ENCODE measurements at regions not wholly inside any gene's neighbourhood (a gene's known extent, or its start where the extent isn't known, plus 50 kb on each side); places are given as distances from the start of the nearest gene placed in this dataset.
A peak's percentile ranks its signal among the peaks of the same experiment; 100 is the strongest.

DNA sequence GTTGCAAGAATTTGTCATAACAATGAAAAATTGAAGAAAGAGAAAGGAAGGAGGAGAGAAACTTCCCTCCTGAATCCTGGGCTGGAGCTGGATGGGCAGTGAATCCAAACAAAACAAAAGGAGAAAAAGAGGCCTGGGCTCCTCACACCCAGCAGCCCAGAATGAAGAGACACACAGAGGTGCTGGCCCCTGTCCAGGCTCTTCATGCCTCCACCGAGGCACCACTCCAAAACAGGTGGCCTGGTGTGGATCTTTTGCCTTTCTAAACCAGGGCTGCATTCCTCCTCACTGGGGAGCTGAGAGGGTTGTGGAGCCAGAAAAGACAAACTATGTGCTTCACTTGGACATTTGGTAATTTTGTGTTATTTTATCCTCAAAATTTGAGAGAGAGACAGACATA lies 76.0 kb downstream of the FAM124B start:
- no peak for DNase-seq

DNA sequence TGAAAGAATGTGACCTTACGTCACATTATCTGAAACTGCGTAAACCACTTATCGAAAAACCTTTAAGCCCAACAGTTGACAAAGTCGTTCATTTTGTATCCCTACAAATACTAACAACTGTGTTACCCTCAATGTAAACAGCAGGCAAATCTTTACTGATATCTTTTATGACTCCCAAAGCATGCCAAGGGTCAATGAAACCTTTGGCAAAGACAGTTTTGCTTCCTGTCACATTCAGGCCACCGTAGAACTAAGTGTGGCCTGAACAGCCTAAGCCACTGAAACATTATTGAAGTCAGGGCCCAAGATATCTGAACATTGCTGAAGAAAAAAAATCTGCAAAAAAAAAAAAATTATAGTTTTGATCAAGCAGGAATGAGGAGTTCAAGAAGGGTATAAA lies 77.3 kb downstream of the FAM124B start:
- DNase-seq = no peak

DNA sequence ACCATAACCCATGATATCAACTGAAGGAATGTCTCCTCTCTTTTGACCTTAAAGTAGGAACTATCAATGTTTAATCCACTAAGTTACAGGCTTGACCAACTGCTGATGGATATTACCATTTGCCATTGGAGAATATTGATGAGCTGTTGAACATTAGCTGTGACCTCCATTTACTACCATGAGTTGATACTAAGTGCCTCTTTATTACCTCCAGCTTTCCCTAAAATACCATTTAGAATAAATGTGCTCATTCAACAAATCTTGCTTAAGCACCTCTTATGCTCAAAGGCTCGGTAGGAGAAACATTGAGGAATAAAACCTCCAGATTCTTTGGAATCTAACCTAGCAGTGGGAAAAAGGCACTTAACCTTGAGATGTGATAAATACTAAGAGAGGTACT lies 81.2 kb downstream of the FAM124B start:
- no peak for DNase-seq

DNA sequence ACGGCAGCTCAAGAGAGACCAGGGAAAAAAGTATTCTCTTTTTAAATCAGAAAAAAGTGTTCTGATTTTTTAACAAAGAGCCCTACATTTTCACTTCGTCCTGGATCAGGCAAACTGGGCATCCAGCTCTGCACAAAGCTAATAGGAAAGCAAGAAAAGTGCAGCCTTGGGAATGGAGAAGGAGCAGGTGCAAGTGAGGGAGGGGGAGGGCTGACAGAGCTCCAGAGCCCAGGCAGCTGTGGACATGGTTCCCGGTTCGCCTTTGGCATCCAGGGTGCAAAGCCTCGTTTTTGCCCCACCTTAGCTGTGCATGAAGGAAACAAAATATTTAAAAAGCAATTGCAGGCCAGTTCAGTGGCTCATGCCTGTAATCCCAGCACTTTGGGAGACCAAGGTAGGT lies 82.2 kb downstream of the FAM124B start:
- DNase-seq = no peak

DNA sequence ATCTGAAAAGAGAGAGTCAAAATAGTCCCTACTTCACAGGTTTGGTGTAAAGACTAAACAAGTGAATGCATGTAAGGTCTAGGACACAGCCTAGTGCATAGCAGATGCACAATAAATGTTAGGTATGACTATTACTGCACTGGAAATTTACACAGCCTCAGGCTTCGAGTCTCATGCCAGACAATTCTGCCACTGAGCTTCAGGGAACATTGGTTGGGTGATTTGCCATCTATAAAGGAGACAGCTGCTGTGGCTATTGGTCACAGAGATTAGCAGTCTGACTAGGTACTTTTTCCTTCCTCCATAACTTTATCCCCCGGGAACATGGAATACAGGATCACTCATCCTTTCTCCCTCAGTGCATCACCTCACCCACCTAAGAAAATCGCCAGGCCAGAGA lies 89.2 kb downstream of the FAM124B start:
- DNase-seq = no peak

DNA sequence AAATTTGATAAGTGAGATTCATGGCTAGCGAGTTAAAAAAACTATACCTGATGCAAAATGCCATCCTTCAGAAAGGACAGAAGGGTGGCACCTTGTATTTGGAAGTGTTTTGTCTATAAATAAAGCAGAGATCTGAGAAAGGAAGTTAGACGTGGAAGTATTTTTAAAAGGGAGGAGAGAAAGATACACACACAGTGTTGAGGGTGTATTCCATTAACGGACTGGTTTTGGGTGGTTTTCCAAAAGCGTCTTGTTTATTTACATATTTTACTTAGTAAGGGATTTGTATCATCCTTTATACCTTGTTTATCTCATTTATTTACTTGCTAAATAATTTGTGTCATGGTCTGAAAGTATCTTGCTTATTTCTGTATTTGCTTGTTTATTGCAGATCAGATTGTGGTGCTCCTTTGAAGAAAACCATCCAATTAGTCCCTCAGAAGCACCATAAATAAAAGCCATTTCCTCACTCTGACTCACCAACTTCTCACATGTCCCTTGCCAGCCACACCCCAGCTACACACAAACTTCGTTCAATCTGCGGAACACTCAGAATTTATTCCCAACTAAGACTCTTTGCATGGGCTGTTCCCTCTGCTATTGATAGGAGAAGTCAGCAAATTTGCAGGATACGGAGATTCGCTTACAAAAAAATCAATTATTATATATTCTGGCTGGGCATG lies 90.8 kb downstream of the FAM124B start:
- no peak for DNase-seq

DNA sequence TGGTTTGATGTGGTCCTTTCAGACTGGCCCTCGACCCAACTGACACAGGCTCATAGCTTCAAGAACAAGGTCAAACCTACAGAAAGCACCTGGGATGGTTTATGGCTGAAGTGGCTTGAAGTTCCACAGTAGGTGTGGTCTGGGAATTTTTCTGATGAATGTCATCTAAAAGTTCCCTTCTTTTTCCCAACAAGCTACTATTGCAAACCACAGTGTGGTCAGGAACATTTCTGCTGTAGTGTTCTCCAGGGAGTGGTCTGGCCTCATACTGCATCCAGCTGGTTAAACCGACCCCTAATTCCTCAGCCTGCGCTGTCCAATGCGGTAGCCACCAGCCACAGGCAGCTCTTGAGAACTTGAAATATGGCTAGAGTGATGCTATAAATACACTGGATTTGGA lies 92.7 kb downstream of the FAM124B start:
- no peak for DNase-seq

DNA sequence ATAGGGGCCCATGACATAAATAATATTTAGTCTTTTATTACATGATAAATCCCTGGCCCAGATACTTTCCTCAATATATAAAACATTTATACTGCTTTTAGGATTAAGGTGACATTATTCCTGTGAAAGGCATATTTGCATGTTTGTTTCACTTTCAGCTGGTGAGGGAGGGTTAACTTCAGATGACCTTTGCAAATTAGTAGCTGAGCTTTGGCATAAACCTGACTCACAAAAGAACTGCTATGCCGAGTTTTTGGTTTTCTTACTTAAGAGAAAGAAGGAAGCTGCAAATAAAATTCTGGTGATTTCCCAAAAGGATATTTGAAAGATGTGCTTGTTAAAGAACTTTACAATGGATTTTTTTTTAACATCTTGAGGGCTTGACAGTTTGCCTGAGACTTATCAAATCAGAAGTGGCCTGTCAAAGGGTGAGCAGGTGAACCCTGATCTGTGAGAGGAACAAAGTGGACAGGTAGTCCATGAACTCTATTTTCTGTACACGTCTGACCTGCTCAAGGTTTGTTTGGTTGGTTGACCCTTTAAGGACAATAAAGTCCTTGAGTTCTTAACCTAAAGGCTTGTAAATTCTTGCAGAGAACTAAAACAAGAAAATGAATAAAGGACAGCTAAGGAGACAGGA lies 93.5 kb downstream of the FAM124B start:
- DNase-seq = no peak

DNA sequence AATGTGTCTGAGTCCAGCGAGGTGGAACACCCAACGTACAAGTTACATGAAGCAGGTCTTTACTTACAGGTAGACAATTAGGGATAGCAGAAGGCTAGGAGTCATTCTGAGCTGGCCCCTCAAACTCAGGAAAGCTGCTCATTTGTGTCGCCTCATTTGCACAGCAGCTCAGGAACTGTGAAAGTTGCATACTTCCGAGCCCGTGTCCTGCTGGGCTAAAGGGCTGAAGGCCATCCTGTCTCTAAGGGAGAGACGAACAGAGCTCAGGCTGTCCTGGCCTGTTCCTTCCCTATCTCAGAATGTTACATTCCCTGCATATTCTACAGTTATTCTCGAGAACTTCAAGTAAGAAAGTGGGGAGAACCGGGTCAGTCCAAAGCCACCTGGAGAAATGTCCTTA lies 99.0 kb downstream of the FAM124B start:
- DNase-seq = no peak

DNA sequence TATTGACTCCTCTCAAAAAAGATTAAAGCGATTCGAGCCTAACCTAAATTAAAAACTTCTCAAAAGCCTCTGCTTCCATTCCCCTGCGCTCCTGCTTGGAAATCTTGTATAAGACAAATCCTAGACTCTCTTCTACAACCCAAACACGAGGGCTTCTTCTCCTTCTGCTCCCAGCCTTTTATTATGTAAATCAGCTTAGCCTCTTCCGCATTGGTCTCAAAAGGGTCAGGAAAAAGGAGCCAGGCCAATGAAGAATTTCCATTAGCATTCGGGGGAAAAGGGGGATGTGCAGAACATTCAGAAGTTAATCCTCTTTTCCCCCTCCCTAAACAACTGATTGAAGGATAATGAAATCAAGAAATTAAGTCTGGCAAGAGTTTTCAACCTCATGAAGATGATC lies 107.9 kb downstream of the FAM124B start:
- no peak for DNase-seq

DNA sequence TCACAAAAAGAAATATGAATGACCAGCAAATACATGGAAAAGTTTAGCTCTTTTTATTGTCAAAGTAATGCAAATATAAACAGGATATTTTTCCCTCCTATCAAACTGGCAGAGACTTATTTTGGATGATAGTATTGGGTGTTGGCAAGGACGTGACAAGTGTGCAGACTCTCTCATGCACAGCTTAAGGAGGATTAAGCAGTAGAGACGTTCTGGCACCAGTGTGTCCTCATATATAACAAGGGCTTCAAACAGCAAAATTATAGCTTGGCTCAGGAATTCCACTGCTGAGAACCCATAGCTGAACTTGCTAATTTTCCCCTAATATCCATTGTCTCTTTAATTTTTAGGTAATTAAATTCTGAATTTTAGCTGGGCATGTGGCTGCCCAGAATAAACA lies 114.4 kb downstream of the FAM124B start:
- DNase-seq = no peak

DNA sequence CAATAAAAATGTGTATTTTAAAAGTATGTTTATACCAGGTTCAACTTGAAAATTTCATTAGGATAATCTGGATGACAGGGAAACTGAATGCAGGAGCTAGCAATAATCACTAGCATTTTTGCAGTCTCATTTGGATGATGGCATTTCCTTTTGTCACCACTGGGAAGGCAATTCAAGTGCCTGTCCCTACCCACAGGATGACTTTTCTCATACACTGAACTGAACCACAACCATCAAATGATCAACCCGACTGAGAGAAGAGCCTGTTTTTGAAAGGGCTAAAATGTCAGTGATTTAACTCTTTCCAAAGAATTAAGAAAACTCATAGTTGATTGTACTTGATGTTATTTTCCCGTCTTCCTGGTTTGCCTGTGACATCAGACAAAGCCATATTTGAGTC lies 115.0 kb downstream of the FAM124B start:
- DNase-seq = no peak

DNA sequence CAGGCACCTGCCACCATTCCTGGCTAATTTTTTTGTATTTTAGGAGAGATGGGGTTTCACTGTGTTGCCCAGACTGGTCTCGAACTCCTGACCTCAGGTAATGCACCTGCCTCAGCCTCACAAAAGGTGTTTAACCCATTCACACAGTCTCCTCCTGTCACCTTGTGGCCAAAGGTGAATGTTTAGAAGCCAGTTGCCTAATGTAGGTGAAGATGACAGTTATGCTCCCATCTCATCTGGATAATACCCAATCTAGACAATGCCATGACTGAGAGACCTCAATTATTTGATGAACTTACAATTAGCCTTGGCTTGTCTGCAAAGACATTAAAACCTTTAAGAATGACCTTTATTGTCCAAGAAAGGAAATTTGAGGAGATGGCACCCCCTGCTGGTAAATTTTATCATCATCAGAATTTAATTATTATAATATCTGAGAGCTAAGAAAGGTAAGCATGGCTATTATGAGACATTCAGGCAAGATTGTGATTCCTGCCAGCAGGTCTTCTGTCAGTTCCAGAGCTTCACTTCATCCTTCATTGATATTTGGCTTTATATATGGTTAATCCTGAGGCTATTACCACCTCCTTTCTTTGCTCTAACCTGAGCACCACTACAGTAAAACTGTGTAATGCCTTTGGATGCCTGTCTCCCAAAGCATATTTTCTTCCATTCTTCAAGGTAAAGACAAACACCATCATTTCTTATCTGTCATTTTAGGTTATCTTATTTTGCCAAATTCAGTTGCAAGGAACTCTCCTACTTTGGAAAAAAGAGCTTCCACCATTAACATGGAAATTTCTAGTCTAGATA lies 117.6 kb downstream of the FAM124B start:
- DNase-seq = peak in 1 of 14 donors; percentile 70

DNA sequence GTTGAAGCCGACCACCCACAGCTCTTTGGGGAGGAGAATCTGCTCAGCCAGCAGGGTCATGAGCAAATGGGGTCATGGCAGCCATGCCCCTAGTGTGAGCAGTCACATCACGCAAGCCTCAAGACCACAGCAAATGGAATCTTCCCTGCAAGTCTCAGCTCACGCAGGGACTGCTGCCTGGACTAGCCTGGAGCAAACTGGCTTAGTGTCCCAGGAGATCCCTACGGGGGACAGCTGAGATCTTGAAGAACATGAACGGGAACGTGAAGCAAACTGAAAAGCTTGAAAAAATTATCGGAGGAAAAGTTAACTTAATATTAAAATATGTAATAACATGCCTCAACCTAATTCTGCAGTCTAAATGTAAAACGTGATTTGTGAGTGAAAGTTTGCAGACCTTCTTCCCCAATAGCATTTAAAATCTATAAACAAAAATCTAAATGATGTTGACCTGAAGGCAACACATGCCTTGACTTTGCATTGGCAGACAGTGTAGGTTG lies 118.4 kb downstream of the FAM124B start:
- no peak for DNase-seq

DNA sequence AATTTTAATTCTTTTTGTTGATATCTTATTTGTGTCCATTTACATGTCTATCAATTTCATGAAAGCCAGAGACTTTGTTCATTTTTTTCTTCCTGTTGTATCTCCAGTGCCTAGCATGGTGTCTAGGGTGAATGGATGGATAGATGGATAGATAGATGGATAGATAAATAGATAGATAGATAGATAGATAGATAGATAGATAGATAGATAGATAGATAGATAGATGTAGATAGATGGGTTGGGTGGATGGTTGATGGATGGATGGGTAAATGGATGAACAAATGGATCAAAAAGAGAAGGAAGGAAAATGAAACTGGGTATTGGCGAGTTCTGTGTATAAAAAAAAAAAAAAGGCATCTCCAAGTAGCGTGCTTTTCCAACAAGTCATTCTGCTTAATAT lies 120.5 kb downstream of the FAM124B start:
- DNase-seq = no peak

DNA sequence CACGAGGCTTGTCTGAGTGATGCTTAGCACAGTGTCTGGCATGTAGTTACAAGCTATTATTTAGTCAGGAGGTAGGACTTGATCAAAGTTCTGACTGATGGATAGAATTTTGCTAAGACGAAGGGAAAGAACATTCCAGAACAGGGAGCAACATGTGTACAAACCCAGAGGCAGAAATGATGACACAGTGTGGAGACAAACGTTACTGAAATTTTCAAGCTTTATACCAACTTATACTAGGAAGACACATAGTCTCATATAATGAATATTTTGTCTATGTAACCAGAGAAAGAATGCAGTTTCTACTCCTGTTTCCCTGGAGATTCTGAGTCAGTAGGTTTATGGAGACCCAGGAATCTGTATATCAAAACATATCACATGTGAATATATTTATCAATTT lies 123.4 kb downstream of the FAM124B start:
- no peak for DNase-seq

DNA sequence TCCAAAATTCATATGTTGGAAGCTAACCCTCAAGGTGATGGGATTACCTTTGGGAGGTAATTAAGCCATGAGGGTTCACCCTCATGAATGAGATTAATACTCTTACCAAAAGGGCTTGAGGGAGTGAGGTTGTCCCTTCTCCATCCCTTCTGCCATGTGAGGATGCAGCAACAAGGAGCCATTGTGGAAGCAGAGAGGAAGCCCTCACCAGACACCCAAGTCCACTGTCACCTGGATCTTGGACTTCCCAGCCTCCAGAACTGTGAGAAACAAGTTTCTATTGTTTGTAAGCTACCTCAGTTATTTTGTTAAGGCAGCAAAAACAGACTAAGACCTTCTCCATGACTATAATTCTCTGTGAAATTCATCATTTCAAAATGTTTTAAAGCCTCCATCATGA lies 125.7 kb downstream of the FAM124B start:
- no peak for DNase-seq

DNA sequence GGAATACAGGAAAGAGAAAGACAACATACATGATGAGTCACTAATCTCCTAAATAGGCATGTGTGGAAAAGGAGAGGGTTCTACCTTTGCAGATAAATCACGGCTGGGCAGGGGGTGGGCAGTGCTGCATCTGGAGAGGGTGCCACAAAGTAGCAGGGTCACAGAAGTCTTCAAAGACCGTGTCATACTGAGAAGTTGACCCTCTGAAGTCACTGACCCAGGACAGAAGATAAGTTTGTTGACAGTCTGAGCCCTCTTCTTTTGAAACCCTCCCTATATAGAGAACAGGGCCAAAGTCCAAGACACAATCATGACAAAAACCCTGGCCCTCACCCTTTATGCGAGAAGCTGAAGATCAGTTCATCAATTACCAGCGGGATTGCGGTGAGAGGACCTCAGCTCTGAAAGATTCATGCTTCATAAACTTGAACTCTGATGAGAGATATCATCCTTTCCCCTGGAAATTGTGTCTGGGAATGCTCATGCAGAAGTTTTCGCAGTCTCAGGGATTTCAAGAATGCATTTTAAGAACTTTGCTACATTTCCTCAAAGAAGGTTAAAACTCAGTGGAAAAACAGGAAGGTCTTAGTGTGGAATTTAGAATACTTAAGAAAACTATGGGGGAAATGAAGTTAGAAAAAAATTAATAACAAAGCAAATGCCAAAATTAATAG lies 129.5 kb downstream of the FAM124B start:
- DNase-seq = no peak

DNA sequence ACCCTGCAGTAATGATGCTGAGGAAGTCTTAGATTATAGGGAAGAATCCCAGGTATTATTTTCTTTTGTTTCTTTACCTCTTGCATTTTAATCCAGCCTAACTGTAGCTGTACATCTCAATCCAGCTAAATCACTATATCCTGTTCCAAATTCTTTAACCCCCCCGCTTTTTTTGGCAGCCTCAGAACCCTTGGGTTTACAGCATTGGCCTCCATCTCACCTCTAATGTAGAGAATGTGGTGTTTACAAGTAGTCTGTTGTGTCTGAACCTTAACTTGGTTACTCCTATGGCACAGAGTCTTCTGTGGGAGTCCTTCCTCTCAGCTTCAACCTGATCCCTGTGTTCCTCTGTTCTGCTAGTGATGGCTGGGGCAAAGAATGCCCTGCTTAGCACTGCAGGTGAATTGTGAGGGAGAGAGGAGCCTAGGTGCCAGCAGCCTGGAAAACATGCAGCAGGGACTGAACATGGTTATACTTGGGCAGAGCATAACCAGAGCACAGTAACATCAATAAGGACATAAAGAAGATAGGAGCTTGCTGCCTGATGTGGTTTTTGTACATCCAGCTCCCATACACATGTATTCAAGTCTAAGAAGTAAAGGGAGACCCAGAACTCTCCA lies 130.2 kb downstream of the FAM124B start:
- no peak for DNase-seq

DNA sequence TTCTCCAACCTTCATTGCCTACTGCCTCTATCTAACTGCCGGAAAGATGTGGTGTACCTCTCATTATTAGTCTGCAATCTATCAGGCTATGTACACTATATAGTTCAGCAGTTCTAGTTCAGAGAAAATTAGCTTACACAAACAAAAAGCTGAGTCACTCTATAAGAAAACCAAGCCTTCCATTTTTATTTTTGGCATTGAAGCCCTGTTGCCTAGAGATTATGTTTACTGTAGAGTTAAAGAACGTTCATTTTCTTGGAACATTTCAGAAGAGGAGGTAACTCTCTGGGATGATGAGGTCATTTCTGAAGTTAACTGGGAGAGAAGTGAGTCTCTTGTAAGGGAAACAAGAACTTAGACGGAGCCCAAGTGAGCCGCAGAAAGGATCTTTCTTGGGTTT lies 133.5 kb downstream of the FAM124B start:
- no peak for DNase-seq

DNA sequence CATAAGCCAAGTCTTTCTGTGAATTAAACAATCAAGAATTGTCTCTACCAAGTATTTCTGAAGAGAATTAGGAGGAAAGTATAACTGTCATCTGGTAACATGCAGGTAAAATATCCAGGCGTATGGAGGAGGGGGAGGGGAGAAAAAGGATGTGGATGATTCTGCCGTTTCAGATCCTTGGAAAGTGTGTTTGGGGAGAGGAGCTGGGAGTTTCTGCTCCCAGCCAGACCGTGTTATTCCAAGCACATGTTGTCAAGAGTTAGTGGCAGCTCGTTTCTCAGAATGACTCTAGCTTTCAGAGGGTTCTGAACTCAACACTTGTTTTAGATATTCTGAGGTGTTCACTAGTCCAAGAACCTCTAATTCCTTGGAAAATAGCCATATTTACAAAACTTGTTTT lies 137.6 kb downstream of the FAM124B start:
- DNase-seq = no peak

DNA sequence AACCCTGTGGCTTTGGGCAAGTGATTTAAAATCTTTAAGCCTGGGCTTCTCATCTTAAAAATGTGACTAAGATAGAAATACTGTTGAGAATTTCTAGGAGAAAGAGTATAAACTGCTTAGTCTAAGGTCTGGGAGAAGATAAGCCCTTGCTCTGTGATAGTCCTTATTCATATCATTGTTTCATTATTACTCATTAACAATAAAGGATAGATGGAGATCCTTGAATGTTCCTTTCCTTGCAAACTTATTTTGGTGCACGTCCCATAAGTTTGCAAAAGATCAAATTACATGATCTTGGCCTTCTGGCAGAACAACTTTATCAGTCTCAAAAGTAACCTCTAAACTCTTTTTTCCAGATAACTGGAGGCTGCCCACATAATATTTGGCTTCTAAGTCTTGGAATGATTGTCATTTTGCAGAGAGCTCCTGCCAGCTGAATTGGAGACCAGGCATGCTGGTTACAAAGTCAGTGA lies 138.3 kb downstream of the FAM124B start:
- DNase-seq = no peak
